ENCODE measurements at regions not wholly inside any gene's neighbourhood (a gene's known extent, or its start where the extent isn't known, plus 50 kb on each side); places are given as distances from the start of the nearest gene placed in this dataset.
A peak's percentile ranks its signal among the peaks of the same experiment; 100 is the strongest.

DNA sequence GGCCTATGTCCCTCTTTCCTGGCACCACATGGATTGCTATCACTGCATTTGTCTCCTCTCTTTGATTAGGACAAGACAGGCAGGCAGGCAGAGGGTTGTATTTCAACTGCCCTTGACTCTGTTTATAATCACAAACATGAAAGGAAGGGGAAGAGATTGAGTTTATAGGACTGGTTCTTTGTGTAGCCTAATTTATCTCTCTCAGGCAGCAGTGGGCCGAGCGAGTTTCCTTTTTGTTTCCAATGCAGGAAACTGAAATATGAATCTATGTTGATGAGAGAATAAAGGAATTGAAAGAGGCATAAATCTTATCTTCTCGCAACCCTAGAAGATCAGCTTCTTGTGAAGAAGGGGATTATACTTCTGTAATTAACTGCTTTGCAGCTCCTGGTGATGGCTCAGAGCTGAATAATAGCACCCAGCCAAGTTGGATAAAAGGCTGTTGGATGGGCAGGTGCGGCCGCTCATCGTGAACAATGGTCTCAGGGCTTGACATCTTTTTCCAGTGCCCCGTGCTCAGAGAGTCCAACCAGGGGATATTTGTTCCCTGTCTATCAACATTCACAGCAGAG lies 80.6 kb upstream of the SYT13 start:
- TF ChIP-seq EGR1 (IDR thresholded peaks at IDR 0.05; ENCODE audit: low read depth in 2 of 2) (no peak), RXRA (IDR thresholded peaks at IDR 0.05) (no peak), GABPA (IDR thresholded peaks at IDR 0.05 in 1 of 2, conservative IDR thresholded peaks at IDR 0.05 in 1 of 2) (no peak), YY1 (IDR thresholded peaks at IDR 0.05) (no peak), RAD21 (IDR thresholded peaks at IDR 0.05) (peak in 1 of 2 donors; percentile 1), JUND (IDR thresholded peaks at IDR 0.05) (no peak), SP1 (IDR thresholded peaks at IDR 0.05) (no peak), TAF1 (conservative IDR thresholded peaks at IDR 0.05) (no peak)
- TF ChIP-seq, protein P1, sequence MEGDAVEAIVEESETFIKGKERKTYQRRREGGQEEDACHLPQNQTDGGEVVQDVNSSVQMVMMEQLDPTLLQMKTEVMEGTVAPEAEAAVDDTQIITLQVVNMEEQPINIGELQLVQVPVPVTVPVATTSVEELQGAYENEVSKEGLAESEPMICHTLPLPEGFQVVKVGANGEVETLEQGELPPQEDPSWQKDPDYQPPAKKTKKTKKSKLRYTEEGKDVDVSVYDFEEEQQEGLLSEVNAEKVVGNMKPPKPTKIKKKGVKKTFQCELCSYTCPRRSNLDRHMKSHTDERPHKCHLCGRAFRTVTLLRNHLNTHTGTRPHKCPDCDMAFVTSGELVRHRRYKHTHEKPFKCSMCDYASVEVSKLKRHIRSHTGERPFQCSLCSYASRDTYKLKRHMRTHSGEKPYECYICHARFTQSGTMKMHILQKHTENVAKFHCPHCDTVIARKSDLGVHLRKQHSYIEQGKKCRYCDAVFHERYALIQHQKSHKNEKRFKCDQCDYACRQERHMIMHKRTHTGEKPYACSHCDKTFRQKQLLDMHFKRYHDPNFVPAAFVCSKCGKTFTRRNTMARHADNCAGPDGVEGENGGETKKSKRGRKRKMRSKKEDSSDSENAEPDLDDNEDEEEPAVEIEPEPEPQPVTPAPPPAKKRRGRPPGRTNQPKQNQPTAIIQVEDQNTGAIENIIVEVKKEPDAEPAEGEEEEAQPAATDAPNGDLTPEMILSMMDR (IDR thresholded peaks at IDR 0.05; ENCODE audit: low read depth, low read length, missing input control): no peak
- TF ChIP-seq, protein P2, sequence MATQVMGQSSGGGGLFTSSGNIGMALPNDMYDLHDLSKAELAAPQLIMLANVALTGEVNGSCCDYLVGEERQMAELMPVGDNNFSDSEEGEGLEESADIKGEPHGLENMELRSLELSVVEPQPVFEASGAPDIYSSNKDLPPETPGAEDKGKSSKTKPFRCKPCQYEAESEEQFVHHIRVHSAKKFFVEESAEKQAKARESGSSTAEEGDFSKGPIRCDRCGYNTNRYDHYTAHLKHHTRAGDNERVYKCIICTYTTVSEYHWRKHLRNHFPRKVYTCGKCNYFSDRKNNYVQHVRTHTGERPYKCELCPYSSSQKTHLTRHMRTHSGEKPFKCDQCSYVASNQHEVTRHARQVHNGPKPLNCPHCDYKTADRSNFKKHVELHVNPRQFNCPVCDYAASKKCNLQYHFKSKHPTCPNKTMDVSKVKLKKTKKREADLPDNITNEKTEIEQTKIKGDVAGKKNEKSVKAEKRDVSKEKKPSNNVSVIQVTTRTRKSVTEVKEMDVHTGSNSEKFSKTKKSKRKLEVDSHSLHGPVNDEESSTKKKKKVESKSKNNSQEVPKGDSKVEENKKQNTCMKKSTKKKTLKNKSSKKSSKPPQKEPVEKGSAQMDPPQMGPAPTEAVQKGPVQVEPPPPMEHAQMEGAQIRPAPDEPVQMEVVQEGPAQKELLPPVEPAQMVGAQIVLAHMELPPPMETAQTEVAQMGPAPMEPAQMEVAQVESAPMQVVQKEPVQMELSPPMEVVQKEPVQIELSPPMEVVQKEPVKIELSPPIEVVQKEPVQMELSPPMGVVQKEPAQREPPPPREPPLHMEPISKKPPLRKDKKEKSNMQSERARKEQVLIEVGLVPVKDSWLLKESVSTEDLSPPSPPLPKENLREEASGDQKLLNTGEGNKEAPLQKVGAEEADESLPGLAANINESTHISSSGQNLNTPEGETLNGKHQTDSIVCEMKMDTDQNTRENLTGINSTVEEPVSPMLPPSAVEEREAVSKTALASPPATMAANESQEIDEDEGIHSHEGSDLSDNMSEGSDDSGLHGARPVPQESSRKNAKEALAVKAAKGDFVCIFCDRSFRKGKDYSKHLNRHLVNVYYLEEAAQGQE (IDR thresholded peaks at IDR 0.05): no peak
- TF ChIP-seq, protein P3, sequence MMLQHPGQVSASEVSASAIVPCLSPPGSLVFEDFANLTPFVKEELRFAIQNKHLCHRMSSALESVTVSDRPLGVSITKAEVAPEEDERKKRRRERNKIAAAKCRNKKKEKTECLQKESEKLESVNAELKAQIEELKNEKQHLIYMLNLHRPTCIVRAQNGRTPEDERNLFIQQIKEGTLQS (IDR thresholded peaks at IDR 0.05): no peak
- TF ChIP-seq, protein P4, sequence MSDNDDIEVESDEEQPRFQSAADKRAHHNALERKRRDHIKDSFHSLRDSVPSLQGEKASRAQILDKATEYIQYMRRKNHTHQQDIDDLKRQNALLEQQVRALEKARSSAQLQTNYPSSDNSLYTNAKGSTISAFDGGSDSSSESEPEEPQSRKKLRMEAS (IDR thresholded peaks at IDR 0.05): no peak
- TF ChIP-seq, protein P5, sequence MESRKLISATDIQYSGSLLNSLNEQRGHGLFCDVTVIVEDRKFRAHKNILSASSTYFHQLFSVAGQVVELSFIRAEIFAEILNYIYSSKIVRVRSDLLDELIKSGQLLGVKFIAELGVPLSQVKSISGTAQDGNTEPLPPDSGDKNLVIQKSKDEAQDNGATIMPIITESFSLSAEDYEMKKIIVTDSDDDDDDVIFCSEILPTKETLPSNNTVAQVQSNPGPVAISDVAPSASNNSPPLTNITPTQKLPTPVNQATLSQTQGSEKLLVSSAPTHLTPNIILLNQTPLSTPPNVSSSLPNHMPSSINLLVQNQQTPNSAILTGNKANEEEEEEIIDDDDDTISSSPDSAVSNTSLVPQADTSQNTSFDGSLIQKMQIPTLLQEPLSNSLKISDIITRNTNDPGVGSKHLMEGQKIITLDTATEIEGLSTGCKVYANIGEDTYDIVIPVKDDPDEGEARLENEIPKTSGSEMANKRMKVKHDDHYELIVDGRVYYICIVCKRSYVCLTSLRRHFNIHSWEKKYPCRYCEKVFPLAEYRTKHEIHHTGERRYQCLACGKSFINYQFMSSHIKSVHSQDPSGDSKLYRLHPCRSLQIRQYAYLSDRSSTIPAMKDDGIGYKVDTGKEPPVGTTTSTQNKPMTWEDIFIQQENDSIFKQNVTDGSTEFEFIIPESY (IDR thresholded peaks at IDR 0.05): no peak

Measured in liver (tissue), 3 donors.